NCI-H2171 treated with DMSO at 0.1 percent for 48 hours (cell line): ENCODE measurements at regions not wholly inside any gene's neighbourhood (a gene's known extent, or its start where the extent isn't known, plus 50 kb on each side); places are given as distances from the start of the nearest gene placed in this dataset.
A peak's percentile ranks its signal among the peaks of the same experiment; 100 is the strongest.
"Not testable (repeated sequence)": the region's sequence is repeated elsewhere in the genome, so short reads cannot be mapped to it uniquely, and the experiment has no call there.

ENCODE experiments used
- DNase-seq: peaks from one replicate; lab custom pipeline; 2025; lab: John Stamatoyannopoulos, UW

GRCh38 chr9:41754822-41755221 is 374.4 kb downstream of the CNTNAP3B start:
- DNase-seq, result not testable (repeated sequence)

GRCh38 chr9:41754403-41754802 is 374.8 kb downstream of the CNTNAP3B start:
- DNase-seq, result not testable (repeated sequence)

DNA sequence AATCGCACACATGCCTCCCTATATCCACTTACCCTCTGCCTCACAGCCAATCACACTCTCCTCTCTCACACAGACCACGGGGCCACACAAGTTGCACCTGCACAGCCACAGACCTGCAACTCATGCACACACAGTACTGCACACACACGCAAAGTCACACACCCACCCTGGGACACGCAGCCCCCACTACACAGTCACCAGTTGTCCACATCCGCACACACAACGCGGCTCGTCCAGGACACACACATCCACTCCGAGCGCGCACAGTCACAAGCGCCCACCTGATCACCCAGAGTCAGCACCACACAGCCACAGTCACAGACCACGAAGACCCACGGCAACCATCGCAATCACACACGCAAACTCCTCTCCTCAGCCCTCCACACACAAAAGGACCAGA is 387.3 kb downstream of the CNTNAP3B start:
- DNase-seq, result not testable (repeated sequence)

DNA sequence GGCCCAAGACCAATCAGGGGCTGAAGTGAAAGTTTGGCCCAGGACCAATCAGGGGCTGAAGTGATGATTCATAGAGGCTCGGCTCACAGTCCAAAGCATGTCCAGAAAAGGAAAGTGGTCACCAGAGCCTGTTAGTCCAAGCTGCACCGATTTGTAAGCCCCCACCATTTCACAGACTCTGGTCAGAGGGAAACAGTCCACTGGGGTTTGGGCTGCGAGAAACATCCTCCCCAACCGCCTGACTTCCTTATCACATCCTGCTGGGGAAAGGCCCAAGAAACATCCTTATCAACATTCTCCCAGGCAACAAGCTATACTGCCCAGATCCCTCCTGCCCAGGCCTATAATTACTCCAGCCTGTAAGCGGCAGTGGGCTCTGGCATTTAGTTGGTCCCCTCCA is 388.1 kb downstream of the CNTNAP3B start:
- not testable (repeated sequence) for DNase-seq

DNA sequence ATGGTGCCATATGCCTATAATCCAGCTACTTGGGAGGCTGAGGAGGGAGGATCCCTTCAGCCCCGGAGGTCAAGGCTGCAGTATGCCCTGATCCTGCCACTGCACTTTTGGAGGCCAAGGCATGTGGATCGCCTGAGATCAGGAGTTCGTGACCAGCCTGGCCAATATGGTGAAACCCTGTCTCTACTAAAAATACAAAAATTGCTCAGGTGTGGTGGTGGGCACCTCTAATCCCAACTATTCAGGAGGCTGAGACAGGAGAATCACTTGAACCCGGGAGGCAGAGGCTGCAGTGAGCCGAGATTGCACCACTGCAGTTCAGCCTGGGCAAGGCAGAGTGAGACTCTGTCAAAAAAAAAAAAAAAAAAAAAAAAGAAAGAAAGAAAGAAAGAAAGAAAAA is 390.5 kb downstream of the CNTNAP3B start:
- not testable (repeated sequence) for DNase-seq

- not testable (repeated sequence) for DNase-seq
These were observed 430.0 kb downstream of the CNTNAP3B start for GRCh38 chr9:41699190-41699589.

DNA sequence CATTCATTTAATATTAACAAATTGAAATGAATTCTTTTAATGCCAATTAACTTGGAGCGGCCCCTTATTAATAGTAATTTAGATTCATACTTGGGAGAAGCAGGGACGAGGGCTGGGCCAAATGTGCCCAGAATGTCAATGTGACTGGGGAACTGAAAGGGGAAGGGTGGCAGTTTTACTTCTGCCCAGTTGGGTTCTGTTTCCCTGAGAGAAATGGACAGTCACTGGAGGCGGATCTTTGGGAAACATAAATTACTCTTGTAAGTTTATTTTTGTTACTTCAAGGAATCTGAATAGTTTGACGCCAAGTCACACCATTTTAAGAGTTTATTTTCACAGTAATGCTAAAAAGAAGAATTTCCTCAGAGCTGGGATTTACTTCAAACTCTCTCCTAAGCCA is 432.1 kb downstream of the CNTNAP3B start:
- not testable (repeated sequence) for DNase-seq

- not testable (repeated sequence) for DNase-seq
These were observed 449.9 kb downstream of the CNTNAP3B start for GRCh38 chr9:41679312-41679711.

- not testable (repeated sequence) for DNase-seq
These were observed 465.7 kb downstream of the CNTNAP3B start for GRCh38 chr9:41663497-41664036.

- not testable (repeated sequence) for DNase-seq
These were observed 469.6 kb upstream of the ZNG1F start for GRCh38 chr9:41658706-41659105.

DNA sequence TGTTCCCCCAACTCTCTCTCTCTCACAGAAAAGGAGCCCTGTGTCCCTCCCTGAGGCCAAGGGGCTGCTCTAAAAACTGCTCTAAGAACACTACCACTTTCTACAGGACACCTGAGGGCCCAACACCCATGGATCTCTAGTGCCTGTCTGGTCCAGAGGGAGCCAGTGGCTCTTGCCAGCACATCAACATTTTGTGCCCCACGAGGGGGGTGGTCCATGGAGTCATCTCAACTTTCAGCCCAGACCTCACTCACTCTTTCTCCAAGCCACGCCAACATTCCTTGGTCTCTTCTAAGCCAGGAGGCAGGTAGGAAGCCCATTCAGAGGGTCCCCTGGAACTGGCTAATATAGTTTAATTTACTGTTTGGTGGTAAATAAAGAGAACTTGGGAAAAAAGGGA is 469.0 kb upstream of the ZNG1F start:
- not testable (repeated sequence) for DNase-seq

DNA sequence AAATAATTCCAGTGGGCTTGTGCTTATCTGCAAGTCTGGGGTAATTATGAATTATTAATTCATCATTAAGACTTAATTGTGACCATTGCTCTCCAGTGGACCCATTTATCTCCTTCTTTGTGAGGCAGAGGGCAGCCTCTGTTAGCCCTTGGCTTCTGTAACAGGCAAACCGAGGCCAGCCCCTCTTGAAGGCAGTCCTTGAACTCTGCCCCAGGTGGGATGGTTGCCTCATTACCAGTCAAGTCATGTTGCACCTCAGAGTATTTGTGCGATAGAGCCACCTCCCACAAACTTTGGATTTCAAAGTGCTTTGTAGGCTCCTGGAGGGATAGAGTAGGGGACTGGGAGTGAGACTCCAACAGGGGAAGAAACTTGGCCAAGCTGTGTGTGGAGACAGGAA is 468.0 kb upstream of the ZNG1F start:
- DNase-seq, result not testable (repeated sequence)

GRCh38 chr9:41655071-41655554 is 466.0 kb upstream of the ZNG1F start:
- not testable (repeated sequence) for DNase-seq

DNA sequence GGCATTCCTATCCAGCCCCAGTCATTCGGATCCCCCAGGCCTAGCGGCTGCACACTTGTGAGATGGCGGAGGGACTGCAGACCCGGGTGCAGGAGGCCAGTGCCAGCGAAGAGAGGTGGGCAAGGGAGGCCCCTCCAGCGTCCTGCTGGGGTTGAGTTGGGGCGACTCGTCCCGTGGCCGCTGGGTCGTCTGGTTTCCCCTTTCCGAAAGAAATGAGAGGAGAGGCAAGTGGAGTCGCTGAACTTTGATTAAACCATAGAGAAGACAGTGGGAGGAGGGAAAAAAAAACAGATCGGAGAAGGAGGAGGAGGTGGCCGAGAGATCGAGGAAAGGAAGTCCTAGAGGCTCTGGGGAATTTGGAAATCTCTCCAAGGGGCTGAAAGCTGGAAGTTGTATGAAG is 465.2 kb upstream of the ZNG1F start:
- not testable (repeated sequence) for DNase-seq

DNA sequence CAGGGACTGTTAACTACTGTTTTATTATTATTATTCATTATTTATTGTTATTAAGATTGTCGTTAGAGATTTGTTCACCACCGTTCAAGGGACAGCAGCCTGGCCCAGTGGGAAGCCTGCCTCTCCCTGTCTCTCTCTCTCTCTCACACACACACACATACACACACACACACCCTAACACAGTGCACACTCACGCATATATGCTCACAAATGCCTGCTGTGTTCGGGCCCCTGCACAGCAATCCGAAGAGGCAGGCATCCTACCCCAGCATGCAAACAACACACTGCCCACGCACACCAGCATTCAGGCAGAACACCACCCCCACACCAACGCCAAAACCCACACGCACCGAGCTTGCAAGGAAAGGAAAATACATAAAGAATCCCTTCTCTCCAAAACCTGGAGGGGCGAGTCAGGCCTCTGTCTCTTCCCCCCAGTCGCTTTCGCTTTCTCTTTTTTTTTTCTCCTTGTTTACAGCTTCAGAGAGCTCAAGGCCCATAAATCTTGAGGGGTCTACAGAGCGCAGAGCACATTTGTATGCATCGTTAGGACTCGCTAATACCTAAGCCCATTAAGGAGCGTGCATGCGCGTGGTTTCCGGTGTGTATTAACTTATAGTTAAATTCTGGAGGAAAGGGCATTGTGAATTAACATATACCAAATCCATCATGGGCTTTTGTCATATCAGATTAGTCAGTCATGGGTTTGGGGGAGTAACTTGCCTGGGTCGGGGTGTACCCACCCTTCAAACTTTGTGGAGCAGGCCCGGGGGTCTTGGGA is 464.6 kb upstream of the ZNG1F start:
- not testable (repeated sequence) for DNase-seq

DNA sequence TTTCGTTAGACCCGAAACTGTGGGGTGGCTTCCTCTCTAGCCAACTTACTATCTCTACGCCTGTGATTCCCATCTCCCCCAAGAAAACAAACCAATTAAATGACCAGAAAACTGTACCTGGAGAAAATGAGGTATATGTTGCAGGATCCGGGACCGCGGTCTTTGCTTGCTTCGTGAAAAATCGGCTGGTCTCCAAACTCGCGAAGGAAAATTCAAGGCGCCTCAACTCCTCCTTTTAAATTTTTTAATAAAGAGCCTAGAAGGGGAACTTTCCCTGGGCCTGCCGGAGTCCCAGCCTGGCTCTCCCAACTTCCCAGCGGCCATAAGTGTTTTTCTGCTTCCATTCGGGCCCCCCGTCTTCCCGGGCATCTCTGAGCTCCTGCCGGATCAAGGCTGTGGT is 463.7 kb upstream of the ZNG1F start:
- DNase-seq, result not testable (repeated sequence)

DNA sequence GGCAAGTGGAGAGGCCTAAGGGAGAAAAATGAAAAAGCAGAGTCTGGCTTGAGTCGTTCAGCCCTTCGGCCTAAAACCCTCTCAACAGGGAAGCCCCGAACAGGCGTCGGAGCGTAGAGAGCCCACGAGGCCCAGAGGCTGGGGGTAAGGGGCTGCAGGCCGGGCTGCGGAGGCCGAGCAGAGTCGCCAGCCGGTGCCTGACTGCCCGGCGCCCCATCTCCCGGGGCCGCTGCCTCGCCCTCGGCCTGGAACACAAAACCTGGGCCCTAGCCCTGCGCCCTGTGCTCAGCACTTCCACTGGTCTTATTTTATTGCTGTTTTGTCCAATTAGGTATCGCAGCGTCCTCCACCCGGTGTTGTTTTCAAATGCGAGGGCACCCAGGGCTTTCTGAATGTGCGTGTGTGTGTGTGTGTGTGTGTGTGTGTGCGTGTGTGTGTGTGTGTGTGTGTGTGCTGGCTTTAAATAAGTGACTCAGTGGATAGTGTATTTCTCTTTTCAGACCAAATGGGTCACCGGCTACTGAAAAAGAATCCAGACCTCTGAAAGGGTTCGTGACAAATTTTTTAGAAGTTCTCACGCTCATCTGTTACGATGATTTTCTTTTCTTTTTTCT is 463.1 kb upstream of the ZNG1F start:
- not testable (repeated sequence) for DNase-seq

GRCh38 chr9:41650086-41650485 is 461.0 kb upstream of the ZNG1F start:
- not testable (repeated sequence) for DNase-seq

DNA sequence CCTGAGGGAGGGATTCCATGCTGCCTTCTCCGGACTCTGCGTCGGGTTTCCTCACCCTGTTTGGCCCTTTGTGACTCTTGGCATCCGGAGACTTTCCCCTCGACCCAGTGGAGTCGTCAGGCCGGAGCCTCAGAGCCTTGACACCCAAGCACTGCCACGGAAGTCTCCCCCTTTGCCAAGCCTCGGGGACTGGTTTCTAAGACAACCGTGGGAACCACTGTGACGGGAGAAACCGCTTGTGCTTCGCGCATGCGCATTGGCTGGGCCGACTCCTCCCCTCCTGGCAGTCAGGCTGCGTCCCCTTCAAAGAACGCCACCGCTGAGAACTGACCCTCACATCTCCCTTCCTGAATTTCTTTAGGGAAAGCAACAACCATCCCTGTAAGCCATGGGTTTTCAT is 459.4 kb upstream of the ZNG1F start:
- not testable (repeated sequence) for DNase-seq

- DNase-seq, result not testable (repeated sequence)
These were observed 457.1 kb upstream of the ZNG1F start for GRCh38 chr9:41646246-41646645.

DNA sequence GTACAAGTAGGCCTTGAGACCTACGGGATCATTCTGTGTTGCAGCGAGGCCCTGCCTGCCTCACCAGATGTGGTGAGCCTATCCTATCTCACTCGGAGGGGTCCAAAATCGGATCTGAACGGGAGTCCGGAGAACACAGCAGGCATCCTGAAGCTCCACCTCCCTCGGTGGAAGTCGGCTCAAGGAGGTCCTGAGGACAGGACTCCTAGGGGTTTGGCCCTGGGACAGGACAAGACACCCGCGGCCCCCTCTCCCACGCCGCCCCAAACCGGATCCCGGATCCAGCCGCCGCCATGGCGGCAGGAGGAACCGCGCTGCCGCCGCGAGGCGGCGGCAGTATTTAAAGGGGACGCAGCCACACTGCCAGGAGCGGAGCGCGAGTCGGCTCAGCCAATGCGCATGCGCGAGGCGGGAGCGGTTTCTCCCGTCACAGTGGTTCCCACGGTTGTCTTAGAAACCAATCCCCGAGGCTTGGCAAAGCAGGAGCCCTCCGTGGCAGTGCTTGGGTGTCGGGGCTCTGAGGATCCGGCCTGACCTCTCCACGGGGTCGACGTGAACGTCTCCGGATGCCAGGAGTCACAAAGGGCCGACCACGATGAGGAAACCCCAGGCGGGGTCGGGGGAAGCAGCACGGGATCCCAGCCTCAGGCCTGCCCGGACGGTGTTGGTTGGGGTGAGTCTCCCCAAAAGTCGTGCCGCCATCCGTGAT is 454.6 kb upstream of the ZNG1F start:
- peak; percentile 20 for DNase-seq

GRCh38 chr9:41633726-41634125 is 444.6 kb upstream of the ZNG1F start:
- DNase-seq, result not testable (repeated sequence)
